ENCODE measurements at regions not wholly inside any gene's neighbourhood (a gene's known extent, or its start where the extent isn't known, plus 50 kb on each side); places are given as distances from the start of the nearest gene placed in this dataset.

DNA sequence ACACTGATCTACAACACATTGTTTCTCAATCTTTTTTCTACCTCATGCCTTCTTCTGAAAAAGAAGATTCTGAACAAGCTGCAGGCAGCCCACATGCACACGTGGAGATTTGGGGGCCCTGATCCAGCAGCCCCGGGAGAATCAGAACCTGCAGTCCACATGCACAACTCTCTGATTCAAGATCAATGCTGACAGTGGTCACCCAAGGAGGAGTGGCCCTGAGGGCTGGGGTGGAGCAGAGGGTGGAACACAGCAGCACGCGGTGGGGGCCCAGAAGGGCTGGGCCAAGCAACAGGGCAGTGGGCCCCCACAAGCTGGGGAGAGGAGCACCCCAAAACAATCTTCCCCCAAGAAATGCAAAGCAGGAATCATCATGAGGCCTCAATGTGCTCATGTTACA, 202.1 kb upstream of the NSMCE3 start:
- no peaks in the 10 kb centered on the region for H3K9me3 Mint-ChIP-seq (ENCODE audit: low read depth)
- no peak overlapping the region for H3K27ac Mint-ChIP-seq
- no peaks in the 10 kb centered on the region for H3K4me1 Mint-ChIP-seq (ENCODE audit: low read depth)
- no peak overlapping the region for H3K4me3 Mint-ChIP-seq
- peaks cover 2% of the 10 kb centered on the region for H3K27me3 Mint-ChIP-seq
- H3K36me3 Mint-ChIP-seq, result no peaks in the 10 kb centered on the region

DNA sequence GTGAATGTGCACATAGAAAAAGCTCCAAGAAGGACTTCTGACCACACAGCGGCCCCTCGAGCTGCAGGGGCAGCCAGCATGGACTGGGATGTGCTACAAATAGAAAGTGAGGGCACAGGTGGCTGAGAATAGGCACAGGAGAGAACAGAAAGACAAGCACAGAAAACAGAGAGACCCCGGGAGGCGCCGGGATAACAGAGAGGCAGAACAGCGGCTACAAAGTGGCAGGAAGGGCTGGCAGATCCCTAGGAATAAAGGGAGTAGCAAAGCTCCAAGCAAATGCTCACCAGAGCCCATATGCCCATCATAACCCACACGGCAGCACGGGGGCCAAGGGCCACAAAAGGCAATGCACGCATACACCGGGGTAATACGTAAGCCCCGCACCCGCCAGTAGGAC, 201.7 kb upstream of the NSMCE3 start:
- H3K27me3 Mint-ChIP-seq, result peaks cover 2% of the 10 kb centered on the region
- no peak overlapping the region for H3K27ac Mint-ChIP-seq
- H3K36me3 Mint-ChIP-seq, result no peaks in the 10 kb centered on the region
- H3K4me1 Mint-ChIP-seq (ENCODE audit: low read depth), result no peaks in the 10 kb centered on the region
- no peak overlapping the region for H3K4me3 Mint-ChIP-seq
- no peaks in the 10 kb centered on the region for H3K9me3 Mint-ChIP-seq (ENCODE audit: low read depth)

DNA sequence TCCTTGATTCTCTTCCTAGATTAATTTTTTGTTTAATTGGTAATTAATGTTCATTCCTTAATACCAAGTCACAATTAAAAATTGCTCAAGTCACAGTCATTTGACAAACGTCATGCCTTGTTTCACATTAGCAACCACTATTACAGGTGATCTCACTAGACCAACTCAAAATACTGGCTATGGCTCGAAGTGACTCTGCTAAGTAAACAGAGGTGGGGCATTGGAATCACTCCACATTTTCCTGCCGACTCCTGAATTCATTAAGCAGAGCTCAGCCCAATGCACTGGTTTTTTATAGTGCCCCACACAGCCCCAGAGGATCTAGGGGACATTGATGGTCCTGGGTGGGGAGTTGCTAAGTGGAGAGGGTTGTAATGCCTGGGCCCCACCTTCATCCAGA, 201.2 kb upstream of the NSMCE3 start:
- H3K36me3 Mint-ChIP-seq, result no peaks in the 10 kb centered on the region
- peaks cover 5% of the 10 kb centered on the region for H3K27me3 Mint-ChIP-seq
- H3K27ac Mint-ChIP-seq, result no peak overlapping the region
- no peak overlapping the region for H3K4me3 Mint-ChIP-seq
- no peaks in the 10 kb centered on the region for H3K9me3 Mint-ChIP-seq (ENCODE audit: low read depth)
- no peaks in the 10 kb centered on the region for H3K4me1 Mint-ChIP-seq (ENCODE audit: low read depth)

DNA sequence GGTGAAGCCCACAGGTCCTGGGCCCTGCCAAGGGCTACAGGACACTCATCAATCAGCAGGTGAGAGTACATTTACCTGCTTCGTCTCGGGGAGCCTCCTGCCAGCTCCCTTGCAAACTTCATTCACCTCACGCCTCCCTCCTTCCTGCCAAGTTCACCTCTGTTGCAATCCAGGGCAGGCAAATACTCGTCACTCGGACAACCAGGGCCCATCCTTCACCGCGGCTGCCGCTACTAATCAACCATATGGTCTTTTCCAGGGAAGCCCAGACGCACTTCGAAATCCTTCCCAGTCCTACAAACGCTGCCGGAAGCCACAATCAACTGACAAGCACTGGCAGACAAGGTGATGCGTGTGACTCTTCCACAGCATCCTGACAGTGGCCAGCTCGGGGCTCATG, 200.7 kb upstream of the NSMCE3 start:
- Mint-ChIP-seq H3K27me3 (peaks cover 6% of the 10 kb centered on the region), H3K36me3 (no peaks in the 10 kb centered on the region), H3K27ac (no peak overlapping the region), H3K9me3 (ENCODE audit: low read depth) (no peaks in the 10 kb centered on the region), H3K4me3 (no peak overlapping the region), H3K4me1 (ENCODE audit: low read depth) (no peaks in the 10 kb centered on the region)

DNA sequence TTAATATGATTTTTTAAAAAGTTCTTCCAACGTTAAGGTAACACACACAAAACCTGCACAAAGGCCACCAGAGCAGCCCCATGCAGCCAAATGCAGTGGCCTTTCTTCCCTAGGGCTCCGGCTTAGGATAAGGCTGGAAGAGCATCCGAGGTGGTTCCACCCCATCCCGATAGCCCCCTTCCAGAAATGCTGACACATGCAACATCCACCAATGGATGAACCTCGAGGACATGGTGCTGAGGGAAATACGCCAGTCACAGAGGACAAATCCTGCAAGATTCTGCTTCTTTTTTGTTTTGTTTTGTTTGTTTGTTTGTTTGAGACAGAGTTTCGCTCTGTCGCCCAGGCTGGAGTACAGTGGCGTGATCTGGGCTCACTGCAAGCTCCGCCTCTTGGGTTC, 199.3 kb upstream of the NSMCE3 start:
- H3K9me3 Mint-ChIP-seq (ENCODE audit: low read depth), result no peaks in the 10 kb centered on the region
- H3K4me3 Mint-ChIP-seq, result no peak overlapping the region
- H3K4me1 Mint-ChIP-seq (ENCODE audit: low read depth), result no peaks in the 10 kb centered on the region
- no peaks in the 10 kb centered on the region for H3K36me3 Mint-ChIP-seq
- H3K27me3 Mint-ChIP-seq, result peaks cover 4% of the 10 kb centered on the region
- H3K27ac Mint-ChIP-seq, result no peak overlapping the region

DNA sequence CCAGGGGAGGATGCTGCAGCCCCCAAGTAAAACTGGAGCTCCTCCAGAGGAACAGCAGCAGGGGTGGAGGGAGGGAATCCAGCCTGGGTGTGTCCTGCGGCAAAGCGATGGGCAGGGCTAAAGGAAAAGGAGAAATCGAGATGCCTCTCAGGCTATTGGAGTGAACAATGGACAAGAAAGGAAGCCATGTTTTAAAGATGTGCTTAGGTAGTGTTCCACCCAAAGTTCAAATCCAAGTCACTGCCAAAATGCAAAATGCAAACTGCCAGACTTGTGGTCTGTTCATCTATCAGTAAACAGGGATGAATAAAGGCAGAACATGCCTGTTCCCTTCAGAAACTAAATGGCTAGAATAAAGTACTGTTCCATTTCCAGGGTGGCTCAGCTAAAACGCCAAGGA, 197.5 kb upstream of the NSMCE3 start:
- H3K4me1 Mint-ChIP-seq (ENCODE audit: low read depth), result no peaks in the 10 kb centered on the region
- no peaks in the 10 kb centered on the region for H3K9me3 Mint-ChIP-seq (ENCODE audit: low read depth)
- no peak overlapping the region for H3K4me3 Mint-ChIP-seq
- no peaks in the 10 kb centered on the region for H3K36me3 Mint-ChIP-seq
- H3K27me3 Mint-ChIP-seq, result peaks cover 4% of the 10 kb centered on the region
- no peak overlapping the region for H3K27ac Mint-ChIP-seq

DNA sequence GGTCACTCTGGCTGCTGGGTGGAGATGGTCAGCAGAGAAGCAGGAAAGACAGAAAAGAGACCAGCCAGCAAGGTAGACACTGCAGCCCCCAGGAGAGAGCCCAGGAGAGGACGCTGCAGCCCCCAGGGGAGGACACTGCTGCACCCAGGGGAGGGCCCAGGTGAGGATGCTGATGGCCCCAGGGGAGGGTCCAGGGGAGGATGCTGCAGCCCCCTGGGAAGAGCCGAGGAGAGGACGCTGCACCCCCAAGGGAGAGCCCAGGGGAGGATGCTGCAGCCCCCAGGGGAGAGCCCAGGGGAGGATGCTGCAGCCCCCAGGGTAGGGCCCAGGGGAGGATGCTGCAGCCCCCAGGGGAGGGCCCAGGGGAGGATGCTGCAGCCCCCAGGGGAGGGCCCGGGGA, 196.7 kb upstream of the NSMCE3 start:
- Mint-ChIP-seq H3K4me1 (ENCODE audit: low read depth) (no peaks in the 10 kb centered on the region), H3K9me3 (ENCODE audit: low read depth) (no peaks in the 10 kb centered on the region), H3K27ac (no peak overlapping the region), H3K4me3 (no peak overlapping the region), H3K36me3 (no peaks in the 10 kb centered on the region), H3K27me3 (peaks cover 7% of the 10 kb centered on the region)

DNA sequence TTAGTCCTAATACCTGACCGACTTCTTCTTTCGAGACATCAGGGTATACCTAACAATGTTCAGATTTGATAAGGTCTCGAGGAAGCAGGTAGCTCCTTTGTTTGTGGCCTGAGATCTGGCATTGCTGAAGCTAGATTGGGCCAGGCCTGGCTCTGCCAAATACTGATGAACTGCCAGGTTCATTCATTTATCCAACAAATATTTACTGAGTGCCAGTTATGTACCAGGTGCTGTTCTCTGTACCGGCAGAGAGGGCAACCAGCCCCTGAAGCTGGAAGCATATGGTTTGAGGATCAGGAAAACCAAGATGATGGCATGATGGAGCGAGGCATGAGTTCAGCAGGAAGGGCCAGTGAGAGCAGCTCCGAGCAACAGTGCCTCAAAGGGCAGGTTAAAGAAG, 196.2 kb upstream of the NSMCE3 start:
- no peak overlapping the region for H3K27ac Mint-ChIP-seq
- H3K9me3 Mint-ChIP-seq (ENCODE audit: low read depth), result no peaks in the 10 kb centered on the region
- no peaks in the 10 kb centered on the region for H3K4me1 Mint-ChIP-seq (ENCODE audit: low read depth)
- peaks cover 7% of the 10 kb centered on the region for H3K27me3 Mint-ChIP-seq
- no peak overlapping the region for H3K4me3 Mint-ChIP-seq
- H3K36me3 Mint-ChIP-seq, result no peaks in the 10 kb centered on the region

DNA sequence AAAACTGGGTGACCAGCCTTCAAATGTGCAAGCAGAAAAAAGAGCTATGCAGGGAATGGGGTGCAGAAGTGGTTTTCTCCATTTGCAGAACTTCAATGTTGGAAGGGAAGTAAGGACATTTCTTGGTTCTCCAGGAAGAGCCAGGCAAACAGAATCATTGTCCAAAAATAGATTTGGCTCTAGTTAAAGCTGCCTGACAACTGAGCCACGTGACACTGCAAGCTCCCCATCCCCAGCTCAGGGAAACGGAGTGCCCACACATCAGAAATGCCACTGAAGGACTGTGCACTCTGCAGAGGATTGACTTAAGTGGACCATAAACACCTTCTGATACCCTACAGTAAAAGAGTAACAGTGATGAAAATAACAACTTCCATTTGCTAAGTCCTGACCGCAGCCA, 195.6 kb upstream of the NSMCE3 start:
- H3K27ac Mint-ChIP-seq, result no peak overlapping the region
- H3K9me3 Mint-ChIP-seq (ENCODE audit: low read depth), result no peaks in the 10 kb centered on the region

DNA sequence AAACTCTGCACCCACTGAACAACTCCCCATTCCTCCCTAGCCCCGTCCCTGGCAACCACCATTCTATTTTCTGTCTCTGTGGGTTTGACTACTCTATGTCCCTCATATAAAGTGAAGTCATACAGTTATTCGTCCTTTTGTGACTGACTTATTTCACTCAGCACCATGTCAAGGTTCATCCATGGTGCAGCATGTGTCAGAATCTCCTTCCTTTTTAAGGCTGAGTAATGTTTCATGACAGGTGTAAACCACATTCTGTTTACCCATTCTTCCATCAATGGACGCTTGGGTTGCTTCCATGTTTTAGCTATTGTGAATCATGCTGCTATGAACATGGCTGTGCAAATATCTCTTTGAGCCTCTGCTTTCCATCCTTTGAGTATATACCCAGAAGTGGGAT, 192.3 kb upstream of the NSMCE3 start:
- H3K27ac Mint-ChIP-seq, result no peak overlapping the region
- no peaks in the 10 kb centered on the region for H3K4me1 Mint-ChIP-seq (ENCODE audit: low read depth)
- H3K4me3 Mint-ChIP-seq, result no peak overlapping the region
- no peaks in the 10 kb centered on the region for H3K36me3 Mint-ChIP-seq
- H3K9me3 Mint-ChIP-seq (ENCODE audit: low read depth), result no peaks in the 10 kb centered on the region
- H3K27me3 Mint-ChIP-seq, result peaks cover 7% of the 10 kb centered on the region

More for the DNA sequence above, 195.6 kb upstream of the NSMCE3 start:
- Mint-ChIP-seq H3K27me3 (peaks cover 7% of the 10 kb centered on the region), H3K4me1 (ENCODE audit: low read depth) (no peaks in the 10 kb centered on the region), H3K4me3 (no peak overlapping the region), H3K36me3 (no peaks in the 10 kb centered on the region)

DNA sequence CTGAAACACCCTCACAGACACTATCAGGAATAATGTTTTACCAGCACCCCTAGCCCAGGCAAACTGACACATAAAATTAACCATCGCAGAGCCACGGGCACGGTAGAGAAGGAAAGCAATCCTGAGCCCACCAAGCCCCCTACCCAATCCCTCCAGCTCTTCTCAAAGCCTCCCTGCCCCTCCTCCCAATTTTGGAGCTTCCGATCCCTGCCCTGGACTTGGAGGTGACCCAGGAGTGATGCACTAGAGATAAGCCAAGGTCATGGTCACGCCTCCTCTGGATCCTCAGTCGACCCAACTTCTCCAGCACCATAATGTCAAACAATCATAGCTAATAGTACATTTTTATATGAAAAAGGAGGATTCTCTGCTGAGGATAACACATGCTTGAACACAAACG, 188.7 kb upstream of the NSMCE3 start:
- no peaks in the 10 kb centered on the region for H3K36me3 Mint-ChIP-seq
- peaks cover 3% of the 10 kb centered on the region for H3K27me3 Mint-ChIP-seq
- H3K4me1 Mint-ChIP-seq (ENCODE audit: low read depth), result peaks cover 10% of the 10 kb centered on the region
- H3K4me3 Mint-ChIP-seq, result no peak overlapping the region
- no peak overlapping the region for H3K27ac Mint-ChIP-seq
- no peaks in the 10 kb centered on the region for H3K9me3 Mint-ChIP-seq (ENCODE audit: low read depth)

DNA sequence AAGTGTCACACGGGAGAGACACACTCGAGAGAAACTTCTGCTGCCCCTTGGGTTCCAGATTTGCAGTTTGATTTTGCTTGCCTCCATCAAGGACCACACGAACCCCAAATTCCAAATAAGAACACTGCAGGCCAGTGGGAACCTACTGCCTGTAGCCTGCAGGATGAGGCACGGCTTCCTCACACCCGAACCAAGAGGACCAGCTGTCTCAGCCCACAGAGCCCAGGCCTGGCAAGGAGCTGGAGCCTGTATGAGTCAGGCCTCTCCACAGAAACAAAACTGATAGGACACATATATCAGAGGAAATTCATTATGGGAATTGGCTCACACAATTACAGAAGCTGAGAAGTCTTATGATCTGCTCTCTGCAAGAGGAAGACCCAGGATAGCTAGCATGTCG, 188.1 kb upstream of the NSMCE3 start:
- peaks cover 3% of the 10 kb centered on the region for H3K27me3 Mint-ChIP-seq
- H3K27ac Mint-ChIP-seq, result no peak overlapping the region
- H3K36me3 Mint-ChIP-seq, result no peaks in the 10 kb centered on the region
- no peak overlapping the region for H3K4me3 Mint-ChIP-seq
- no peaks in the 10 kb centered on the region for H3K9me3 Mint-ChIP-seq (ENCODE audit: low read depth)
- peaks cover 16% of the 10 kb centered on the region for H3K4me1 Mint-ChIP-seq (ENCODE audit: low read depth)

DNA sequence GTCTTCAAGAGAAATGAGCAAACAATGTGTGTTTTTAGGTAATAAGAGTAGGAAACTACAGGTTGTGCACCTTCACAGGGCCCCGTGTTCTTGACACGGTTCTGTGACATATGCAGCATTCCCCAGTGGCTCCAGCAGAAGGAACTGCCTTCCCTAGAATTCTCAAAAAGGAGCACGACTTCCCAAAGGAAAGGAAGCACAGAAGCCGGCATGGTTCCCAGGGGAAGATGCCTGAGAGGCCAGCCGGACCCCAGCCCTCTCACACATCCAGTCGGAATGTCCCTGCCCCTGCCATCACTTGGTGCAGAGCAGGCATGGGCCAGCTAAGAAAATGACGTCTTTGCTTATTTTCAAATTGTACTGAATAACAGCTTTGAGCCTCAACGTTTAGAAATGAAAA, 187.3 kb upstream of the NSMCE3 start:
- H3K27me3 Mint-ChIP-seq, result peaks cover 3% of the 10 kb centered on the region
- H3K27ac Mint-ChIP-seq, result no peak overlapping the region
- H3K4me1 Mint-ChIP-seq (ENCODE audit: low read depth), result peaks cover 21% of the 10 kb centered on the region
- H3K9me3 Mint-ChIP-seq (ENCODE audit: low read depth), result no peaks in the 10 kb centered on the region
- H3K36me3 Mint-ChIP-seq, result no peaks in the 10 kb centered on the region
- no peak overlapping the region for H3K4me3 Mint-ChIP-seq

DNA sequence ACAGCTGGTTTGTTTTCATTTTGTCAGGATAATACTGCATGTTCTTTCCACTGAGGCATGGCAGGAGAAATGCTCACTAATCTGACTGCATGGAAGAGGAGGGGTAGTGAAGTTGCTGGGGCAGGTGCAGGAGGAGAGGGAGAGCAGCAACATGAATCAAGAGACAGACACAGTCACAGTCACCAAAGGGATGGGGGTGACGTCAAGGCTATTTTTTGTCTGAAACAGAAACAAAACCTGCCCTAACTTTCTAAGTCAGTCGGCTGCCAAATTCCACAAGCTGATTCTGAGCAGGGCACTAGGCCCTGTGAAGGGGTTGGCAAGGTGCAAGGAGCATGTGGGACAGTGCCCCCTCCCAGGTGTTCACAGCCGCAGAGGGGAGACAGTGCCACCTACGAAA, 186.6 kb upstream of the NSMCE3 start:
- no peaks in the 10 kb centered on the region for H3K36me3 Mint-ChIP-seq

DNA sequence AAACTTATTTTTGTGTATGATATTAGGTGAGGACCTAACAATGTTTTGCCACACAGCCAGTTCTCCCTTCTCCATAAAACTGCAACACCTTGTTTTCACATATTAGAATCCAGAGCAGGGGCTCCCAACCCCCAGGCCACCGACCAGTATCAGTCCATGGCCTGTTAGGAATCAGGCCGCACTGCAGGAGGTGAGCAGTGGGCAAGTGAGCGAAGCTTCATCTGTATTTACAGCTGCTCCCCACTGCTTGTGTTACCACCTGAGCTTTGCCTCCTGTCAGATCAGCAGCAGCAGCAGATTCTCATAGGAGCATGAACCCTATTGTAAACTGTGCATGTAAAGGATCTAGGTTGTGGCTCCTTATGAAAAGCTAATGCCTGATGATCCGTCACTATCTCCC, 185.9 kb upstream of the NSMCE3 start:
- peaks cover 1% of the 10 kb centered on the region for H3K27me3 Mint-ChIP-seq
- H3K36me3 Mint-ChIP-seq, result no peaks in the 10 kb centered on the region
- H3K4me1 Mint-ChIP-seq (ENCODE audit: low read depth), result peaks cover 22% of the 10 kb centered on the region
- H3K4me3 Mint-ChIP-seq, result no peak overlapping the region
- no peaks in the 10 kb centered on the region for H3K9me3 Mint-ChIP-seq (ENCODE audit: low read depth)
- no peak overlapping the region for H3K27ac Mint-ChIP-seq

More for the DNA sequence above, 186.6 kb upstream of the NSMCE3 start:
- Mint-ChIP-seq H3K27ac (no peak overlapping the region), H3K9me3 (ENCODE audit: low read depth) (no peaks in the 10 kb centered on the region), H3K4me1 (ENCODE audit: low read depth) (peaks cover 22% of the 10 kb centered on the region), H3K4me3 (no peak overlapping the region), H3K27me3 (no peaks in the 10 kb centered on the region)

DNA sequence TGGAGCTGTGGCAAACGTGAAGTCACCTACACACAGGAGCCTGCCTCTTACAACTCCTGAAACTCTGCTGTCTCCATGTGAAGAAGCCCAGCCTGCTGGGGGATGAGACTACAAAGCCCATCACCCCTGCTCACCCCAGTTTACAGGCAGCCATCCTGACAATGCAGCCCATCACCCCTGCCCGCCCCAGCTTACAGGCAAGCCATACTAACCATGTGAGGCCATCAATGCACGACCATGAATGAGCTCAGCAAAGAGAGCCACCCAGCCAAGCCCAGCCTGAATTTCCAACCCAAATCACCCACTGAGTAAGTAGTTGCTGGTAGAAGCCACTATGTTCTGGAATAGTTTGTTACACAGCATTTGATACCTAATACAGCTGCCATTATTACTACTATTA, 185.4 kb upstream of the NSMCE3 start:
- Mint-ChIP-seq H3K36me3 (no peaks in the 10 kb centered on the region), H3K4me1 (ENCODE audit: low read depth) (peaks cover 22% of the 10 kb centered on the region), H3K27ac (no peak overlapping the region), H3K4me3 (no peak overlapping the region), H3K27me3 (peaks cover 1% of the 10 kb centered on the region), H3K9me3 (ENCODE audit: low read depth) (no peaks in the 10 kb centered on the region)

DNA sequence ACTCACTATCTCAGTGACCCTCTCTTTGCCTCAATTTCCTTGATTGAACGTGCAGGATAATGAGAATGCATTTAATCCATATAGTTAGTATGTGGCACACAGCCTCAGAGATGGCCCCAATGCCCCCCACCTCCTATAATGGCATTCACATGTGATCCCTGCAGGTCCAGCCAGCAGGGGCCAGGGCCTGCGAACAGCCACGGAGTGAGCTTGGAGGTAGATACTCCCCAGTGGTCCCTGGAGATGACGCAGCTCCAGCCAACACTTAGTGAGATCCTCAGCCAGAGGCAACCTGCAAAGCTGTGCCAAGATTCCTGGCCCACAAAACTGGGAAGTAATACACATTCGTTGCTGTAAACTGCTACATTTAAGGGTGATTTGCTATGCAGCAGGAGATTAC, 184.9 kb upstream of the NSMCE3 start:
- Mint-ChIP-seq H3K27ac (no peak overlapping the region), H3K4me3 (no peak overlapping the region), H3K27me3 (peaks cover 1% of the 10 kb centered on the region), H3K36me3 (no peaks in the 10 kb centered on the region), H3K9me3 (ENCODE audit: low read depth) (no peaks in the 10 kb centered on the region), H3K4me1 (ENCODE audit: low read depth) (peaks cover 22% of the 10 kb centered on the region)

All from activated naive CD8-positive, alpha-beta T cell (primary cell).